ENCODE measurements at regions not wholly inside any gene's neighbourhood (a gene's known extent, or its start where the extent isn't known, plus 50 kb on each side); places are given as distances from the start of the nearest gene placed in this dataset.

- no peaks in the 10 kb centered on the region for H3K36me3 ChIP-seq (ENCODE audit: control insufficient read depth, insufficient read depth, low read length)
- TF ChIP-seq CTCF (IDR thresholded peaks at IDR 0.05; ENCODE audit: insufficient read depth, low read length, poor library complexity, severe bottlenecking) = no peak
- H3K4me3 ChIP-seq (replicated peaks; ENCODE audit: low read depth, low read length) = no peak overlapping the region
- no peak for DNase-seq (ENCODE audit: extremely low read depth, insufficient read length)
- no peaks in the 10 kb centered on the region for H3K27me3 ChIP-seq (replicated peaks; ENCODE audit: control insufficient read depth, insufficient read depth, low read length)
Observed at GRCh38 chr1:187873126-187873525, 1044.4 kb downstream of the PLA2G4A start.

GRCh38 chr1:187876775-187877174 lies 1048.0 kb downstream of the PLA2G4A start:
- no peaks in the 10 kb centered on the region for H3K27me3 ChIP-seq (replicated peaks; ENCODE audit: control insufficient read depth, insufficient read depth, low read length)
- no peaks in the 10 kb centered on the region for H3K36me3 ChIP-seq (ENCODE audit: control insufficient read depth, insufficient read depth, low read length)
- no peak for TF ChIP-seq CTCF (IDR thresholded peaks at IDR 0.05; ENCODE audit: insufficient read depth, low read length, poor library complexity, severe bottlenecking)
- DNase-seq (ENCODE audit: extremely low read depth, insufficient read length) = no peak
- H3K4me3 ChIP-seq (replicated peaks; ENCODE audit: low read depth, low read length) = no peak overlapping the region

GRCh38 chr1:187877220-187877619 lies 1048.5 kb downstream of the PLA2G4A start:
- no peak for TF ChIP-seq CTCF (IDR thresholded peaks at IDR 0.05; ENCODE audit: insufficient read depth, low read length, poor library complexity, severe bottlenecking)
- no peak overlapping the region for H3K4me3 ChIP-seq (replicated peaks; ENCODE audit: low read depth, low read length)
- no peak for DNase-seq (ENCODE audit: extremely low read depth, insufficient read length)
- H3K36me3 ChIP-seq (ENCODE audit: control insufficient read depth, insufficient read depth, low read length) = no peaks in the 10 kb centered on the region
- H3K27me3 ChIP-seq (replicated peaks; ENCODE audit: control insufficient read depth, insufficient read depth, low read length) = no peaks in the 10 kb centered on the region

GRCh38 chr1:187878883-187879282 lies 1050.1 kb downstream of the PLA2G4A start:
- DNase-seq (ENCODE audit: extremely low read depth, insufficient read length) = no peak
- no peaks in the 10 kb centered on the region for H3K27me3 ChIP-seq (replicated peaks; ENCODE audit: control insufficient read depth, insufficient read depth, low read length)
- no peak for TF ChIP-seq CTCF (IDR thresholded peaks at IDR 0.05; ENCODE audit: insufficient read depth, low read length, poor library complexity, severe bottlenecking)
- no peaks in the 10 kb centered on the region for H3K36me3 ChIP-seq (ENCODE audit: control insufficient read depth, insufficient read depth, low read length)
- no peak overlapping the region for H3K4me3 ChIP-seq (replicated peaks; ENCODE audit: low read depth, low read length)

- Histone ChIP-seq H3K36me3 (ENCODE audit: control insufficient read depth, insufficient read depth, low read length) (no peaks in the 10 kb centered on the region), H3K27me3 (replicated peaks; ENCODE audit: control insufficient read depth, insufficient read depth, low read length) (no peaks in the 10 kb centered on the region), H3K4me3 (replicated peaks; ENCODE audit: low read depth, low read length) (no peak overlapping the region)
- TF ChIP-seq CTCF (IDR thresholded peaks at IDR 0.05; ENCODE audit: insufficient read depth, low read length, poor library complexity, severe bottlenecking) = no peak
- DNase-seq (ENCODE audit: extremely low read depth, insufficient read length) = no peak
Observed at GRCh38 chr1:187883356-187883755, 1054.6 kb downstream of the PLA2G4A start.

GRCh38 chr1:187891993-187892682 lies 1063.4 kb downstream of the PLA2G4A start:
- TF ChIP-seq CTCF (IDR thresholded peaks at IDR 0.05; ENCODE audit: insufficient read depth, low read length, poor library complexity, severe bottlenecking) = no peak
- Histone ChIP-seq H3K4me3 (replicated peaks; ENCODE audit: low read depth, low read length) (no peak overlapping the region), H3K27me3 (replicated peaks; ENCODE audit: control insufficient read depth, insufficient read depth, low read length) (no peaks in the 10 kb centered on the region), H3K36me3 (ENCODE audit: control insufficient read depth, insufficient read depth, low read length) (no peaks in the 10 kb centered on the region)
- DNase-seq (ENCODE audit: extremely low read depth, insufficient read length) = no peak

Measured in GM06990 (cell line).